Liver (tissue), 8 donors: ENCODE measurements at regions not wholly inside any gene's neighbourhood (a gene's known extent, or its start where the extent isn't known, plus 50 kb on each side); places are given as distances from the start of the nearest gene placed in this dataset.

Experiments used
- DNase-seq: peaks from one replicate; pipeline ENCODE4 v3.0.0-alpha.2; 2017; ENCODE audit warnings: low spot score
- H3K27ac ChIP-seq, 2 donors: one replicate each; pipeline ENCODE4 v1.7.0; 2013; ENCODE audit warnings: inconsistent platforms in 2 of 2, low read length in 2 of 2, control low read depth in 1 of 2, low read depth in 1 of 2, mild to moderate bottlenecking in 1 of 2
- H3K27me3 ChIP-seq, 4 donors: one replicate each; pipeline versions ENCODE4 v1.6.1 to v1.7.0; 2013; ENCODE audit warnings: low read length in 3 of 4, inconsistent platforms in 1 of 4, mild to moderate bottlenecking in 1 of 4, moderate library complexity in 1 of 4; ENCODE audit not compliant: control insufficient read depth in 4 of 4, insufficient read depth in 4 of 4
- H3K36me3 ChIP-seq, 4 donors: one replicate each; pipeline versions ENCODE4 v1.6.1 to v1.7.0; 2013; ENCODE audit warnings: low read length in 3 of 4, mild to moderate bottlenecking in 3 of 4, low read depth in 1 of 4, moderate library complexity in 1 of 4; ENCODE audit not compliant: control insufficient read depth in 4 of 4, insufficient read depth in 3 of 4
- H3K4me1 ChIP-seq, 4 donors: one replicate each; pipeline versions ENCODE4 v1.6.1 to v1.7.0; 2013; ENCODE audit warnings: low read length in 3 of 4, mild to moderate bottlenecking in 3 of 4, moderate library complexity in 1 of 4; ENCODE audit not compliant: control insufficient read depth in 4 of 4, insufficient read depth in 4 of 4
- H3K4me3 ChIP-seq, 3 donors: one replicate each; pipeline versions ENCODE4 v1.6.1 to v1.7.0; 2013; ENCODE audit warnings: low read length in 3 of 3, control low read depth in 1 of 3, low read depth in 1 of 3, mild to moderate bottlenecking in 1 of 3
- H3K9ac ChIP-seq, 2 donors: one replicate each; pipeline ENCODE4 v1.7.0; 2013; ENCODE audit warnings: low read length in 2 of 2, mild to moderate bottlenecking in 2 of 2, moderate library complexity in 2 of 2, control low read depth in 1 of 2, low read depth in 1 of 2
- H3K9me3 ChIP-seq, 4 donors: one replicate each; pipeline versions ENCODE4 v1.6.1 to v1.7.0; 2013; ENCODE audit warnings: low read length in 3 of 4; ENCODE audit not compliant: control insufficient read depth in 4 of 4
- FOXA1 ChIP-seq: IDR thresholded peaks from 2 replicates; pipeline ENCODE4 v1.6.1; 2016; ENCODE audit warnings: antibody characterized with exemption
- FOXA2 ChIP-seq: IDR thresholded peaks from 2 replicates; pipeline ENCODE4 v1.6.1; 2016; ENCODE audit warnings: antibody characterized with exemption
- GABPA ChIP-seq, 2 donors: IDR thresholded peaks in 1 of 2; conservative IDR thresholded peaks in 1 of 2; 2 replicates each; pipeline ENCODE4 v1.6.1; 2016; ENCODE audit warnings: antibody characterized with exemption in 2 of 2, mild to moderate bottlenecking in 1 of 2, moderate library complexity in 1 of 2
- JUND ChIP-seq, 2 donors: IDR thresholded peaks; 2 replicates each; pipeline ENCODE4 v1.6.1; 2016; ENCODE audit warnings: antibody characterized with exemption in 2 of 2
- NR2F2 ChIP-seq: IDR thresholded peaks from 2 replicates; pipeline ENCODE4 v1.6.1; 2016; ENCODE audit warnings: antibody characterized with exemption
- RAD21 ChIP-seq, 2 donors: IDR thresholded peaks; 2 replicates each; pipeline ENCODE4 v1.6.1; 2016; ENCODE audit warnings: antibody characterized with exemption in 2 of 2, mild to moderate bottlenecking in 2 of 2
- RXRA ChIP-seq, 2 donors: IDR thresholded peaks; 2 replicates each; pipeline ENCODE4 v1.6.1; 2017 to 2018; ENCODE audit warnings: antibody characterized with exemption in 2 of 2, mild to moderate bottlenecking in 1 of 2
- SP1 ChIP-seq: IDR thresholded peaks from 2 replicates; pipeline ENCODE4 v1.6.1; 2018; ENCODE audit warnings: antibody characterized with exemption, mild to moderate bottlenecking
- TAF1 ChIP-seq: conservative IDR thresholded peaks from 2 replicates; pipeline ENCODE4 v1.6.1; 2016; ENCODE audit warnings: antibody characterized with exemption, mild to moderate bottlenecking
- YY1 ChIP-seq: IDR thresholded peaks from 2 replicates; pipeline ENCODE4 v1.6.1; 2016; ENCODE audit warnings: antibody characterized with exemption, mild to moderate bottlenecking
- WGBS: extraction: QIAGEN DNeasy Blood & Tissue Kit; methylation state at CpG from one replicate; pipeline ENCODE4 v1.1.7; 2013; 5-methylcytosine and 5-hydroxymethylcytosine counted together
- TF ChIP-seq, protein P1 (sequence below): IDR thresholded peaks from 2 replicates; pipeline ENCODE4 v1.6.1; 2016; ENCODE audit warnings: antibody characterized with exemption
- TF ChIP-seq, protein P2 (sequence below): IDR thresholded peaks from 2 replicates; pipeline ENCODE4 v1.6.1; 2016; ENCODE audit warnings: antibody characterized with exemption
- TF ChIP-seq, protein P3 (sequence below): IDR thresholded peaks from 2 replicates; pipeline ENCODE4 v1.6.1; 2016; ENCODE audit warnings: antibody characterized with exemption, mild to moderate bottlenecking
- TF ChIP-seq, protein P4 (sequence below): fragments of 150-350 bp; IDR thresholded peaks from 2 replicates; pipeline ENCODE4 v1.5.1; 2017; ENCODE audit warnings: improper control_type of control experiment, low read depth, low read length; ENCODE audit not compliant: missing input control
- donor health status: healthy.
- donor health status: healthy.
- donor health status: healthy.
- donor health status: healthy.
- donor health status: healthy.

DNA sequence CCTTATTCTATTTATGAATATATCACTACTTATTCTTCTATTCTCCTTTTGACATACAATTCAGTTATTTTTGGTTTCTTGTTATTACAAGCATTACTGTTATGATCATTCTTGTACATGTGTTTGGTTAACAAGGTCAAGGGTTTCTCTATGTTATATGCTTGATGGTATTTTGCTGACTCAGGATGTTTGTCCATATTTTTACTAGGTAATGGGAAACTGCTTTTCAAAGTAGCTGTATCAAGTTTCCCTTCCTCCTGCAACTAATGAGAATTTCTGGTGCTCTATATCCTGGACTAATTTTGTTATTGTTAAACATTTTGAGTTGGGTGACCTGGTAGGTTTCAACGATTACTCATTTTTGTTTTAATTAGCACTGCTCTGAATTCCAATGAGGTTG, 841.0 kb downstream of the OTOL1 start:
- Histone ChIP-seq H3K4me1 (no peaks in the 10 kb centered on the region), H3K27ac (no peak overlapping the region), H3K27me3 (no peaks in the 10 kb centered on the region), H3K36me3 (no peaks in the 10 kb centered on the region), H3K9ac (no peak overlapping the region), H3K9me3 (peaks cover 0 to 5% (median 0%) of the 10 kb centered on the region in 4 donors), H3K4me3 (no peak overlapping the region)
- no peak for TF ChIP-seq GABPA (IDR thresholded peaks at IDR 0.05 in 1 of 2, conservative IDR thresholded peaks at IDR 0.05 in 1 of 2)
- no peak for TF ChIP-seq FOXA2
- TF ChIP-seq RXRA (IDR thresholded peaks at IDR 0.05) = no peak
- TF ChIP-seq, protein P1, sequence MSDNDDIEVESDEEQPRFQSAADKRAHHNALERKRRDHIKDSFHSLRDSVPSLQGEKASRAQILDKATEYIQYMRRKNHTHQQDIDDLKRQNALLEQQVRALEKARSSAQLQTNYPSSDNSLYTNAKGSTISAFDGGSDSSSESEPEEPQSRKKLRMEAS = no peak
- no peak for TF ChIP-seq JUND (IDR thresholded peaks at IDR 0.05)
- no peak for TF ChIP-seq YY1
- TF ChIP-seq, protein P2, sequence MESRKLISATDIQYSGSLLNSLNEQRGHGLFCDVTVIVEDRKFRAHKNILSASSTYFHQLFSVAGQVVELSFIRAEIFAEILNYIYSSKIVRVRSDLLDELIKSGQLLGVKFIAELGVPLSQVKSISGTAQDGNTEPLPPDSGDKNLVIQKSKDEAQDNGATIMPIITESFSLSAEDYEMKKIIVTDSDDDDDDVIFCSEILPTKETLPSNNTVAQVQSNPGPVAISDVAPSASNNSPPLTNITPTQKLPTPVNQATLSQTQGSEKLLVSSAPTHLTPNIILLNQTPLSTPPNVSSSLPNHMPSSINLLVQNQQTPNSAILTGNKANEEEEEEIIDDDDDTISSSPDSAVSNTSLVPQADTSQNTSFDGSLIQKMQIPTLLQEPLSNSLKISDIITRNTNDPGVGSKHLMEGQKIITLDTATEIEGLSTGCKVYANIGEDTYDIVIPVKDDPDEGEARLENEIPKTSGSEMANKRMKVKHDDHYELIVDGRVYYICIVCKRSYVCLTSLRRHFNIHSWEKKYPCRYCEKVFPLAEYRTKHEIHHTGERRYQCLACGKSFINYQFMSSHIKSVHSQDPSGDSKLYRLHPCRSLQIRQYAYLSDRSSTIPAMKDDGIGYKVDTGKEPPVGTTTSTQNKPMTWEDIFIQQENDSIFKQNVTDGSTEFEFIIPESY = no peak
- TF ChIP-seq NR2F2 = no peak
- TF ChIP-seq SP1 = no peak
- no peak for TF ChIP-seq RAD21 (IDR thresholded peaks at IDR 0.05)
- TF ChIP-seq TAF1 = no peak
- WGBS = 77% methylated on average over 1 of the region's 1 CpG
- no peak for DNase-seq

DNA sequence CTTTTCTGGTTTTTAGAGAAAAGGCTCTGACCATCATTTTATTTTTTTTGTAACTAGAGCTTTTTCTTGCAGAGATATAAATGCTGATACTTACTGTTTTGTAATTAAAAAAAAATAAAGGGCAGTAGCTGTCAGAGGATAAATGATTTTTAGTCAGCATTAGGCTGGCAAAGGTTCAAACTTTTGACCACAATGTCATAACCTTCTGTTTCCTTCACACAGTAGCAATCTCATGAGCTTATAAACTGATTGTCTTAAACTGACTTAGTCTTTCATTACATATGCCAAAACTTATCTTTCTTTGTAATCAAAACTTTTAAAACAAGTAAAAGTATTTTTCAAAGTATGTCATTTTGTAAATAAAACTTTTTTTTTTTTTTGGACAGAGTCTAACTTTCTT, 841.9 kb downstream of the OTOL1 start:
- H3K4me3 ChIP-seq = no peak overlapping the region
- no peak for DNase-seq

DNA sequence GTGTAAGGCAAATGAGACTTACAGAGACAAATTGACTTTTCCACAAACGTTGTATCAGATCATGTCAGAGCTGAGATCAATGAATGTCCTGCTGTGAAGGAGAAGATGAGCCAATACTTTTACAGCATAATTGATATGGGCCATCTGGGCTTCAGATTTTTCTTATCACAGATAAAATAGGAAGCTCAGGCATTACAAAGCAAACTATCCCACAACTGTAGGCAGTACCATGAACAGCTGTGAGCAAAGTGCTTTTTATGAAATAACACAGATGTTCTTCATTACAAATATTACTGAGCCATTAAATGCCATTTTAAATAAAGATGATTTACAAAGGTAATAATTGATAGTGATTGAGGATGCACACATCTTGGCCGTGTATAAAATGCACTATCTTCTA, 852.3 kb downstream of the OTOL1 start:
- H3K27ac ChIP-seq = no peak overlapping the region
- TF ChIP-seq, protein P3, sequence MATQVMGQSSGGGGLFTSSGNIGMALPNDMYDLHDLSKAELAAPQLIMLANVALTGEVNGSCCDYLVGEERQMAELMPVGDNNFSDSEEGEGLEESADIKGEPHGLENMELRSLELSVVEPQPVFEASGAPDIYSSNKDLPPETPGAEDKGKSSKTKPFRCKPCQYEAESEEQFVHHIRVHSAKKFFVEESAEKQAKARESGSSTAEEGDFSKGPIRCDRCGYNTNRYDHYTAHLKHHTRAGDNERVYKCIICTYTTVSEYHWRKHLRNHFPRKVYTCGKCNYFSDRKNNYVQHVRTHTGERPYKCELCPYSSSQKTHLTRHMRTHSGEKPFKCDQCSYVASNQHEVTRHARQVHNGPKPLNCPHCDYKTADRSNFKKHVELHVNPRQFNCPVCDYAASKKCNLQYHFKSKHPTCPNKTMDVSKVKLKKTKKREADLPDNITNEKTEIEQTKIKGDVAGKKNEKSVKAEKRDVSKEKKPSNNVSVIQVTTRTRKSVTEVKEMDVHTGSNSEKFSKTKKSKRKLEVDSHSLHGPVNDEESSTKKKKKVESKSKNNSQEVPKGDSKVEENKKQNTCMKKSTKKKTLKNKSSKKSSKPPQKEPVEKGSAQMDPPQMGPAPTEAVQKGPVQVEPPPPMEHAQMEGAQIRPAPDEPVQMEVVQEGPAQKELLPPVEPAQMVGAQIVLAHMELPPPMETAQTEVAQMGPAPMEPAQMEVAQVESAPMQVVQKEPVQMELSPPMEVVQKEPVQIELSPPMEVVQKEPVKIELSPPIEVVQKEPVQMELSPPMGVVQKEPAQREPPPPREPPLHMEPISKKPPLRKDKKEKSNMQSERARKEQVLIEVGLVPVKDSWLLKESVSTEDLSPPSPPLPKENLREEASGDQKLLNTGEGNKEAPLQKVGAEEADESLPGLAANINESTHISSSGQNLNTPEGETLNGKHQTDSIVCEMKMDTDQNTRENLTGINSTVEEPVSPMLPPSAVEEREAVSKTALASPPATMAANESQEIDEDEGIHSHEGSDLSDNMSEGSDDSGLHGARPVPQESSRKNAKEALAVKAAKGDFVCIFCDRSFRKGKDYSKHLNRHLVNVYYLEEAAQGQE = no peak
- no peak for TF ChIP-seq FOXA1
- TF ChIP-seq, protein P2 = no peak
- TF ChIP-seq RXRA (IDR thresholded peaks at IDR 0.05) = no peak
- no peak for TF ChIP-seq TAF1
- no peak for TF ChIP-seq FOXA2
- TF ChIP-seq RAD21 (IDR thresholded peaks at IDR 0.05) = no peak
- no peak for TF ChIP-seq GABPA (IDR thresholded peaks at IDR 0.05 in 1 of 2, conservative IDR thresholded peaks at IDR 0.05 in 1 of 2)
- TF ChIP-seq SP1 = no peak
- H3K36me3 ChIP-seq = no peaks in the 10 kb centered on the region
- H3K27me3 ChIP-seq = no peaks in the 10 kb centered on the region
- no peak for DNase-seq
- no peak overlapping the region for H3K4me3 ChIP-seq
- no peaks in the 10 kb centered on the region for H3K9me3 ChIP-seq
- 27% methylated on average over 2 of the region's 2 CpGs for WGBS
- H3K4me1 ChIP-seq = no peaks in the 10 kb centered on the region
- no peak overlapping the region for H3K9ac ChIP-seq

More for the DNA sequence above, 841.9 kb downstream of the OTOL1 start:
- no peak overlapping the region for H3K27ac ChIP-seq
- H3K36me3 ChIP-seq = no peaks in the 10 kb centered on the region
- H3K4me1 ChIP-seq = no peaks in the 10 kb centered on the region
- H3K9me3 ChIP-seq = peaks cover 0 to 5% (median 0%) of the 10 kb centered on the region in 4 donors
- TF ChIP-seq, protein P4, sequence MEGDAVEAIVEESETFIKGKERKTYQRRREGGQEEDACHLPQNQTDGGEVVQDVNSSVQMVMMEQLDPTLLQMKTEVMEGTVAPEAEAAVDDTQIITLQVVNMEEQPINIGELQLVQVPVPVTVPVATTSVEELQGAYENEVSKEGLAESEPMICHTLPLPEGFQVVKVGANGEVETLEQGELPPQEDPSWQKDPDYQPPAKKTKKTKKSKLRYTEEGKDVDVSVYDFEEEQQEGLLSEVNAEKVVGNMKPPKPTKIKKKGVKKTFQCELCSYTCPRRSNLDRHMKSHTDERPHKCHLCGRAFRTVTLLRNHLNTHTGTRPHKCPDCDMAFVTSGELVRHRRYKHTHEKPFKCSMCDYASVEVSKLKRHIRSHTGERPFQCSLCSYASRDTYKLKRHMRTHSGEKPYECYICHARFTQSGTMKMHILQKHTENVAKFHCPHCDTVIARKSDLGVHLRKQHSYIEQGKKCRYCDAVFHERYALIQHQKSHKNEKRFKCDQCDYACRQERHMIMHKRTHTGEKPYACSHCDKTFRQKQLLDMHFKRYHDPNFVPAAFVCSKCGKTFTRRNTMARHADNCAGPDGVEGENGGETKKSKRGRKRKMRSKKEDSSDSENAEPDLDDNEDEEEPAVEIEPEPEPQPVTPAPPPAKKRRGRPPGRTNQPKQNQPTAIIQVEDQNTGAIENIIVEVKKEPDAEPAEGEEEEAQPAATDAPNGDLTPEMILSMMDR = no peak
- TF ChIP-seq RXRA (IDR thresholded peaks at IDR 0.05) = no peak
- H3K27me3 ChIP-seq = no peaks in the 10 kb centered on the region
- H3K9ac ChIP-seq = no peak overlapping the region
